Fibroblast of lung (primary cell): ENCODE measurements at regions not wholly inside any gene's neighbourhood (a gene's known extent, or its start where the extent isn't known, plus 50 kb on each side); places are given as distances from the start of the nearest gene placed in this dataset.

ENCODE experiments used
- DNase-seq, 2 donors: peaks; one replicate each; pipeline versions ENCODE4 v3.0.0 to v3.0.0-alpha.2; 2010; ENCODE audit warnings: low read depth in 2 of 2
- H2AFZ ChIP-seq: 2 replicates; pipeline ENCODE4 v1.5.1; 2012; ENCODE audit warnings: low read length, control low read depth, inconsistent platforms
- H3K27ac ChIP-seq: 2 replicates; pipeline ENCODE4 v1.5.1; 2011; ENCODE audit warnings: low read length, control low read depth; ENCODE audit not compliant: insufficient read depth
- H3K27me3 ChIP-seq: 2 replicates; pipeline ENCODE4 v1.5.1; 2011; ENCODE audit warnings: mild to moderate bottlenecking, low read length; ENCODE audit not compliant: control insufficient read depth, insufficient read depth
- H3K36me3 ChIP-seq: 2 replicates; pipeline ENCODE4 v1.5.1; 2011; ENCODE audit warnings: low read length; ENCODE audit not compliant: control insufficient read depth, insufficient read depth
- H3K4me1 ChIP-seq: 2 replicates; pipeline ENCODE4 v1.5.1; 2011; ENCODE audit warnings: low read length; ENCODE audit not compliant: control insufficient read depth, insufficient read depth; ENCODE audit errors: extremely low read depth
- H3K4me2 ChIP-seq: 2 replicates; pipeline ENCODE4 v1.5.1; 2011; ENCODE audit warnings: low read length, control low read depth; ENCODE audit not compliant: insufficient read depth; ENCODE audit errors: extremely low read depth
- H3K4me3 ChIP-seq, 4 experiments: fragments of 200-600 bp in 1 of 4; sonication (generic) in 1 of 4; replicated peaks in 1 of 4; 2 replicates each; pipeline ENCODE4 v1.5.1; 2011 to 2016; ENCODE audit warnings: low read length in 4 of 4, low read depth in 3 of 4, mild to moderate bottlenecking in 3 of 4, control low read depth in 2 of 4, inconsistent platforms in 1 of 4, mixed read lengths in 1 of 4; ENCODE audit not compliant: insufficient read depth in 1 of 4; ENCODE audit errors: control extremely low read depth in 1 of 4
- H3K79me2 ChIP-seq: 2 replicates; pipeline ENCODE4 v1.5.1; 2012; ENCODE audit warnings: mild to moderate bottlenecking, low read length, inconsistent platforms; ENCODE audit not compliant: control insufficient read depth, insufficient read depth
- H3K9ac ChIP-seq: 2 replicates; pipeline ENCODE4 v1.5.1; 2011; ENCODE audit warnings: mild to moderate bottlenecking, low read length, control low read depth; ENCODE audit not compliant: insufficient read depth
- H3K9me3 ChIP-seq: 2 replicates; pipeline ENCODE4 v1.5.1; 2012; ENCODE audit warnings: low read depth, low read length; ENCODE audit not compliant: control insufficient read depth, insufficient read depth
- H4K20me1 ChIP-seq: 2 replicates; pipeline ENCODE4 v1.5.1; 2011; ENCODE audit warnings: low read length; ENCODE audit not compliant: control insufficient read depth, insufficient read depth; ENCODE audit errors: extremely low read depth
- CTCF ChIP-seq, 2 donors: IDR thresholded peaks in 1 of 2; conservative IDR thresholded peaks in 1 of 2; 1 replicate in 1 of 2; 2 replicates in 1 of 2; pipeline ENCODE4 v1.5.1; 2011 to 2012; ENCODE audit warnings: low read length in 2 of 2, control low read depth in 1 of 2, inconsistent platforms in 1 of 2, low read depth in 1 of 2, mild to moderate bottlenecking in 1 of 2
- EZH2 ChIP-seq: IDR thresholded peaks from 2 replicates; pipeline ENCODE4 v1.5.1; 2012; ENCODE audit warnings: low read length, control low read depth, mild to moderate bottlenecking; ENCODE audit errors: missing control alignments

GRCh38 chr20:40120827-40121226 is 568.2 kb downstream of the MAFB start:
- Histone ChIP-seq H2AFZ (no peak overlapping the region), H3K9me3 (no peaks in the 10 kb centered on the region), H3K36me3 (no peaks in the 10 kb centered on the region), H3K4me2 (no peak overlapping the region), H3K27ac (no peak overlapping the region), H4K20me1 (no peaks in the 10 kb centered on the region), H3K79me2 (no peaks in the 10 kb centered on the region), H3K27me3 (no peaks in the 10 kb centered on the region), H3K4me1 (no peaks in the 10 kb centered on the region), H3K9ac (no peak overlapping the region), H3K4me3 (no peak overlapping the region)
- DNase-seq: no peak
- TF ChIP-seq CTCF (conservative IDR thresholded peaks at IDR 0.05 in 1 of 2, IDR thresholded peaks at IDR 0.05 in 1 of 2; ENCODE audit: low read depth in 1 of 2, low read length in 2 of 2) (no peak), EZH2 (no peak)

GRCh38 chr20:40111282-40111681 is 577.8 kb downstream of the MAFB start:
- Histone ChIP-seq H4K20me1 (no peaks in the 10 kb centered on the region), H3K36me3 (no peaks in the 10 kb centered on the region), H3K27me3 (no peaks in the 10 kb centered on the region), H2AFZ (no peak overlapping the region), H3K27ac (no peak overlapping the region), H3K4me1 (no peaks in the 10 kb centered on the region), H3K9ac (no peak overlapping the region), H3K4me3 (no peak overlapping the region), H3K79me2 (no peaks in the 10 kb centered on the region), H3K4me2 (no peak overlapping the region), H3K9me3 (no peaks in the 10 kb centered on the region)
- DNase-seq: no peak
- no peak for TF ChIP-seq EZH2
- TF ChIP-seq CTCF (conservative IDR thresholded peaks at IDR 0.05 in 1 of 2, IDR thresholded peaks at IDR 0.05 in 1 of 2; ENCODE audit: low read depth in 1 of 2, low read length in 2 of 2): no peak

- Histone ChIP-seq H3K9me3 (no peaks in the 10 kb centered on the region), H3K27me3 (no peaks in the 10 kb centered on the region), H3K27ac (no peak overlapping the region), H3K4me1 (no peaks in the 10 kb centered on the region), H4K20me1 (no peaks in the 10 kb centered on the region), H3K4me2 (no peak overlapping the region), H3K79me2 (no peaks in the 10 kb centered on the region), H3K9ac (no peak overlapping the region), H3K4me3 (no peak overlapping the region), H3K36me3 (no peaks in the 10 kb centered on the region), H2AFZ (no peak overlapping the region)
- DNase-seq: no peak
- TF ChIP-seq CTCF (conservative IDR thresholded peaks at IDR 0.05 in 1 of 2, IDR thresholded peaks at IDR 0.05 in 1 of 2; ENCODE audit: low read depth in 1 of 2, low read length in 2 of 2): no peak
- TF ChIP-seq EZH2: no peak
These were observed 578.7 kb downstream of the MAFB start for GRCh38 chr20:40110311-40110831.
